ENCODE measurements at regions not wholly inside any gene's neighbourhood (a gene's known extent, or its start where the extent isn't known, plus 50 kb on each side); places are given as distances from the start of the nearest gene placed in this dataset.

GRCh38 chr4:64464581-64464980 lies 55.3 kb upstream of the TECRL start:
- FAIRE-seq (no peak), DNase-seq (ENCODE audit: insufficient read length, low spot score) (no peak)
- no peak for TF ChIP-seq CTCF (IDR thresholded peaks at IDR 0.05; ENCODE audit: insufficient read depth, missing control alignments)

Measured in D721Med (cell line).